ENCODE measurements at regions not wholly inside any gene's neighbourhood (a gene's known extent, or its start where the extent isn't known, plus 50 kb on each side); places are given as distances from the start of the nearest gene placed in this dataset.

DNA sequence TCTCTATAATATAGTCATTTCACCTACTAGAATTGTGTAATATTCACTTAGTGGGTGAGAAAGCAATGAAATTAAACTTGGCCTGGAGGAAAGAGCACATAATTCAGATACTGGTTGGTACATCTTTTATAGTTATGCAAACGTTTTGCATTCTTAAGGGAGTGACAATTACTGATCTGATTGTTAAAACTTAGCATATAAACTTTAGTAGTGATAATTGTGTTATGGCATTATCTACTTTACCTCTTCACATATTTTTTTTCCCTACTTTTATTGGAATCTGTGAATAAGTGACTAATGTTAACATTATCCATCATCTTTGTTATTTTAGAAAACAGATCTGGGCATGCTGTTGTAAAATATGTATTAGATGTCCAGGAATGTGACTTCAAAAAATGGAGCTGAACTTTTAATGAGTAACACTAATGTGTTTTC is 217.4 kb upstream of the GIMD1 start:
- Mint-ChIP-seq H3K27ac (no peak overlapping the region), H3K36me3 (ENCODE audit: insufficient read depth in 1 of 3, low read depth in 3 of 3) (no peaks in the 10 kb centered on the region), H3K27me3 (ENCODE audit: low read depth) (no peaks in the 10 kb centered on the region), H3K9me3 (no peaks in the 10 kb centered on the region), H3K4me1 (peaks cover 10 to 17% of the 10 kb centered on the region in 2 experiments), H3K4me3 (no peak overlapping the region)
- H3K27ac ChIP-seq (ENCODE audit: insufficient read length, low read depth, low read length) = no peak overlapping the region
- H3K27me3 ChIP-seq (ENCODE audit: insufficient read depth, low read length) = no peaks in the 10 kb centered on the region
- H3K4me1 ChIP-seq (ENCODE audit: insufficient read depth, low read length) = no peaks in the 10 kb centered on the region; the same call in 1 of the 2 replicates
- no peak overlapping the region for H3K23ac ChIP-seq (ENCODE audit: insufficient read length, low read depth, low read length)
- H2AFZ ChIP-seq (ENCODE audit: low read length) = no peak overlapping the region
- no peak overlapping the region for H3K56ac ChIP-seq (ENCODE audit: insufficient read length, low read depth, low read length)
- H3K18ac ChIP-seq (ENCODE audit: insufficient read length, low read depth, low read length) = no peak overlapping the region
- DNase-seq = no peak
- no peak overlapping the region for H4K5ac ChIP-seq (ENCODE audit: insufficient read length, low read depth, low read length)
- H3K9ac ChIP-seq (ENCODE audit: extremely low read depth, insufficient read length, low read length) = no peak overlapping the region
- no peak overlapping the region for H2BK15ac ChIP-seq (ENCODE audit: low read depth, low read length)
- H3K23me2 ChIP-seq (ENCODE audit: insufficient read length, low read depth, low read length, poor library complexity, severe bottlenecking) = no peaks in the 10 kb centered on the region
- H2BK20ac ChIP-seq (ENCODE audit: low read depth, low read length, poor library complexity, severe bottlenecking) = no peak overlapping the region
- H3K9me3 ChIP-seq (ENCODE audit: control insufficient read depth, low read depth, low read length) = no peaks in the 10 kb centered on the region
- no CpG with 5 or more reads among the region's 1 CpG for WGBS (ENCODE audit: extremely low coverage, insufficient read length, low lambda C conversion rate)
- H3K4me2 ChIP-seq (ENCODE audit: insufficient read depth, insufficient read length, low read length) = no peak overlapping the region
- no peak overlapping the region for H3T11ph ChIP-seq (ENCODE audit: low read length)
- H2BK120ac ChIP-seq (ENCODE audit: low read depth, low read length, poor library complexity, severe bottlenecking) = no peak overlapping the region
- H4K8ac ChIP-seq (replicated peaks; ENCODE audit: insufficient read length, low read depth, low read length) = no peak overlapping the region
- H3K4ac ChIP-seq (ENCODE audit: low read depth, low read length) = no peak overlapping the region
- H2BK5ac ChIP-seq (ENCODE audit: insufficient read length, low read length) = no peak overlapping the region
- TF ChIP-seq, protein P1, sequence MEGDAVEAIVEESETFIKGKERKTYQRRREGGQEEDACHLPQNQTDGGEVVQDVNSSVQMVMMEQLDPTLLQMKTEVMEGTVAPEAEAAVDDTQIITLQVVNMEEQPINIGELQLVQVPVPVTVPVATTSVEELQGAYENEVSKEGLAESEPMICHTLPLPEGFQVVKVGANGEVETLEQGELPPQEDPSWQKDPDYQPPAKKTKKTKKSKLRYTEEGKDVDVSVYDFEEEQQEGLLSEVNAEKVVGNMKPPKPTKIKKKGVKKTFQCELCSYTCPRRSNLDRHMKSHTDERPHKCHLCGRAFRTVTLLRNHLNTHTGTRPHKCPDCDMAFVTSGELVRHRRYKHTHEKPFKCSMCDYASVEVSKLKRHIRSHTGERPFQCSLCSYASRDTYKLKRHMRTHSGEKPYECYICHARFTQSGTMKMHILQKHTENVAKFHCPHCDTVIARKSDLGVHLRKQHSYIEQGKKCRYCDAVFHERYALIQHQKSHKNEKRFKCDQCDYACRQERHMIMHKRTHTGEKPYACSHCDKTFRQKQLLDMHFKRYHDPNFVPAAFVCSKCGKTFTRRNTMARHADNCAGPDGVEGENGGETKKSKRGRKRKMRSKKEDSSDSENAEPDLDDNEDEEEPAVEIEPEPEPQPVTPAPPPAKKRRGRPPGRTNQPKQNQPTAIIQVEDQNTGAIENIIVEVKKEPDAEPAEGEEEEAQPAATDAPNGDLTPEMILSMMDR (conservative IDR thresholded peaks at IDR 0.05) = no peak
- no peak overlapping the region for H3K14ac ChIP-seq (ENCODE audit: insufficient read depth, low read length)
- H2AK5ac ChIP-seq (ENCODE audit: insufficient read length, low read length) = no peak overlapping the region
- H3K79me1 ChIP-seq (ENCODE audit: insufficient read depth, low read depth, low read length, poor library complexity, severe bottlenecking) = no peaks in the 10 kb centered on the region
- no peaks in the 10 kb centered on the region for H3K79me2 ChIP-seq (ENCODE audit: insufficient read depth, low read length)
- no peak overlapping the region for H2BK12ac ChIP-seq (ENCODE audit: insufficient read length, low read depth, low read length)
- no peak overlapping the region for H4K91ac ChIP-seq (ENCODE audit: insufficient read length, low read depth, low read length)
- H4K20me1 ChIP-seq (ENCODE audit: control insufficient read depth, insufficient read depth, insufficient read length) = no peaks in the 10 kb centered on the region

Measured in H9 (cell line).